Ecto neural progenitor cell (in vitro differentiated cells): ENCODE measurements at regions not wholly inside any gene's neighbourhood (a gene's known extent, or its start where the extent isn't known, plus 50 kb on each side); places are given as distances from the start of the nearest gene placed in this dataset.
A peak's percentile ranks its signal among the peaks of the same experiment; 100 is the strongest.

Source experiments
- DNase-seq: peaks from one replicate; pipeline ENCODE4 v3.0.0-alpha.2; 2018; ENCODE audit warnings: low spot score

DNA sequence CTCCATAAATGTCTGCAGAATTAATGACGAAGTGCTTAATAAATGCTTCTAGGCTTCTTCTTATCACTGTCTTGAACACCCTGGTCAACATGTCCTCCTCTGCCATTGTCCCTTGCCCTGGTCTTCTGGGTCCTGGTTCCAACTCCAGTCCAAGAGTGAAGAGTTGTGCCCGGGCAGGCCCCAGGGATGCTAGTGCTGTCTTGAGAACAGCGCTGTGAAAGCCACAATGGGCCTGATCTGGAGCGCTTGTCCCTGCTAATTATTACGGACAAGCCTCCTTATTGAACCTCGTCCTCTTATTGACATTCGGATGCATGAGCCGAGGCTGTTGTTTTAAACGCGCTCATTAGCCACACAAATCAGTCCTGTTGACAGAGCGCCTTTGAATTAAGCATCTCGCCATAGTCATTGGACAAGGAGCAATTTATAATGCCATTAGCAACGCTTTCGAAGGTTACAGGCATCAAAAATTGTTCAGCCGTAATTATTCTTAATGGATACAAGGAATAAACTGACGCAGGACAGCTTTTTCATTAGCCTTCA is 211.6 kb upstream of the POU3F1 start:
- DNase-seq, result no peak

DNA sequence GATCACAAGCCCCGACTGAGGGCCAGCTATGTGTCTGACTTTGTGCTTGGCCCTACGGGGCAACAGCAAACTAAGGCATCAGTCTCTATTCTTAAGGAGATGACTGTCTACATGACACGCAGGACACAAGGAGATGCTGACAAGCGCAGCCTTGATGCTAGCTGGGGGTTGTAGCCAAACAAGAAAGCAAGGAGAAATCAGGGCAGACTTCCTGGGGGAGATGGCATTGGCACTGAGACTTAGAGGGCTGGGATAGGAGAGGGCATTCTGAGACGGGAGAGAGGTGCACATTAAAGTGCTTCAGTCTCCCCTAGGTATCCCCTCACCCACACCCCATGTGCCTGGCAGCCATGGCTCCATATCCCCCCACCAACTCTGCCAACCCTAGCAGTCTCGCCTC is 210.8 kb upstream of the POU3F1 start:
- no peak for DNase-seq

GRCh38 chr1:38256072-38256471 is 209.5 kb upstream of the POU3F1 start:
- DNase-seq, result no peak

- DNase-seq, result no peak
Observed at GRCh38 chr1:38253314-38253713, 206.7 kb upstream of the POU3F1 start.

DNA sequence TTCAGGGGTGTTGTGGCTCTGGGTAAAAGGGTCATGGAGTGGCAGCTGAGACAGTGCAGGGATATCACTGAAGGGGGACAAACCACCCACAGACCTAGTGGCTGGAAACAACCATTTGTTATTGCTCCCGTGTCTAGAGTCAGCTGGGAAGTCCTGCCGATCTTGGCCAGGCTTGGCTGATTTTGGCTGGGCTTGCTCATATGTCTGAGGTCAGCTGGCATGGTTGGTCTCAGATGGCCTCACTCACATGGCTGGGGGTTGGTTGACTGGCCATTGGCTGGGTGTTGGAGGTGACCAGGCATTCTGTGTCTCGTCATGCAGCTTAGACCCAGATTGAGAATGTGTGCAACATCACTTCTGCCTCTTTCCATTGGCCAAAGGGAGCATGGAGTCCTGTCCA is 203.8 kb upstream of the POU3F1 start:
- no peak for DNase-seq

- DNase-seq, result no peak
Observed at GRCh38 chr1:38249001-38249400, 202.4 kb upstream of the POU3F1 start.

DNA sequence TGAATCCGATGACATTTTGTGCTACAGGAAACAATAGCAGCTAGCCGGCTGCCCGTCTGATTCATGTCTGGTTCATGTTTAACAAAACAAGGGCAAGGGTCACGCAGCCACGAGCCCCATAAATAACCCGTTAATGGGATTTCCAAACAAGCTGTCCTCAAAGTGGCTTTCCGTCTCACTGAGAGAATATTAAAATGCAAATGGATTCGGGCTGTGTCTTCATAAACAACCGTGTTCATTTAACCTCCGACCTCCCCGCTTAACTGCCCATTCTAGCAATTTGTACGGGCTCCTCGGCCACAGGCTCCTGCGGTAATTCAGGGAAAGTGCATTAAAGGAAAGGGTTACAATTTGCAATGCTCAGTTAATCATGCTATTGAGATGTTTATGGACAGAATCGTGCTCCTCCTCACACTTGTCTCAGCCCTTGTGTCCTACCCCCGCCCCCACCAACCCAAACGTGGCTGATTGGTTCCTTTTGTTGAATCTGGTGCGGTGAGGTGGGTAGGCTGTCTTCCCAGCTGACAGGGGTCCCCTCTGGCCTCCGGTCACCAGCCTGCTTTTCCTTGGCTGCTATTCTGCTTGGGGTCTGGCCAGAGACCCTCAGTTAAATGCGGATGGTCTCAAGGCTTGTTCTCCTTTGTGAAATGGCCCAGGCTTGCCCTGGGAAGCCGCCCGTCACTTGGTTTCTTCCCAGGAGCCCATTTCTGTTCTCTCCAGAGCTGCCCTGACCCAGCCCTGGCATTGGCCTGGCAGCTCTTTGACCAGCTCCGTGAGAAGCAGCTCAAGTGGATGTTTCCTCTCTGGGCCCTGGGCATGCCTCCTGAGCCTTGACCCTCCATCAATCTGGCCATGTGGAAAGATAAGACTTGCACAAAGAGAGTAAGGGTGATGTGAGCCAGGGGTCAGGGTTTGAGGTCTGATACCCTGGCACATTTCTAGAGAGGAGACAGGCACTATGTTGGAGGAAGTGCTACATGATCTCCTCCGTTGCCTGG is 200.7 kb upstream of the POU3F1 start:
- no peak for DNase-seq

- no peak for DNase-seq
Observed at GRCh38 chr1:38244218-38244845, 197.7 kb upstream of the POU3F1 start.

DNA sequence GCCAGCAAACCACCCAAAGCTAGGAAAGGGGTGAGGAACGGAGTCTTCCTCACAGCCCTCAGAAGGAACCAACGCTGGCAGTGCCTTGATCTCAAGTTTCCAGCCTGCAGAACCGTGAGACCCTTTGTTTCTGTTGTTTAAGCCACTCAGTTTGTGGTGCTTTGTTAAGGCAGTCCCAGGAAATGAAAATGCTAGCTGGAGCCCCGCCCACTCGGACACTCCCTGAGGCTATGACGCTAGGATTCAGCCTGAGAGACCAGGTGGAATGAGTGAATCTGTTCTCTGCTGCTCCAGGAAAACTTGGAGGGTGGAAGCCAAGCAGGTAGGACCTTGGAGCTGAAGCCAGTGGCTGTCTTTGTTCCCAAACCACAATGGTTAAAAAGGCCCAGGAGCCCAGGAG is 196.5 kb upstream of the POU3F1 start:
- peak; percentile 58 for DNase-seq

- no peak for DNase-seq
Observed at GRCh38 chr1:38242506-38242905, 195.9 kb upstream of the POU3F1 start.

GRCh38 chr1:38241594-38242334 is 195.2 kb upstream of the POU3F1 start:
- no peak for DNase-seq

DNA sequence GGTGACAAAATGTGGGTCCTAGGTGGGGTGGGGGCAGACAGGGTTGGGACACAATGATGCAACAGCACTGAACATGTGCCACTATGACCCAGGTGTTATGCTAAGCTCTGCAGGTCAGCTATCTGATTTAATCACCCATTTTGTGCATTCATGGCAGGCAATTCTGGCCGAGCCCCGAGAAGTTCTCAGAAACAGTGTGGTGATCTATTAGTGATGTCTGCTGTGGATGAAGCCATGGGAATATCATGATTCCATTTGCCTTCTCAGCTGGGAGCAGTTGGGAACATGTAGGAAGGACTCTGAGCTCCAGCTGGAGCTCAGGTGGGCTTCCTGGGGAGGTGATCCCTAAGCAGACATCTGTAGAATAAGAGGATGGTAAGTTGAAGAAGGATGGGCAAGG is 194.0 kb upstream of the POU3F1 start:
- DNase-seq, result no peak

GRCh38 chr1:38239258-38239835 is 192.8 kb upstream of the POU3F1 start:
- DNase-seq, result no peak

DNA sequence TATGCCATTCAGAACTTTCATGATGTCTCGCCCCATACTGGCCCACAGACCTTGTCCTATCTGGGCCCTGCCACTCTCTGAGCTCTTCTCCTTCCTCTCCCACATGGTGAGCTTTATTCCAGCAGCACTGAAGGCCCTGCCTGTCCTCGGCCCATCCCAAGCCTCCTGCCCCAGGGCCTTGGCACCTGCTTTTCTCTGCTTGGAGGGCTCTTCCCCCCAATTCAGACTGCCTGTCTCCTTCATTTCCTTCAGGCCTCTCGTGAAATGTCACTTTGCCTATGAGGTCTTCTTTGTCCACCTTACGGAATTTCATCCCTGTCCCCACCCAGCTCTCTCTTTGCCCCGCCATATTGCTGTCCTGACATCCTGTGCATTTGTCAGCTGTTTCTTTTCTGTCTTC is 191.7 kb upstream of the POU3F1 start:
- DNase-seq, result no peak

DNA sequence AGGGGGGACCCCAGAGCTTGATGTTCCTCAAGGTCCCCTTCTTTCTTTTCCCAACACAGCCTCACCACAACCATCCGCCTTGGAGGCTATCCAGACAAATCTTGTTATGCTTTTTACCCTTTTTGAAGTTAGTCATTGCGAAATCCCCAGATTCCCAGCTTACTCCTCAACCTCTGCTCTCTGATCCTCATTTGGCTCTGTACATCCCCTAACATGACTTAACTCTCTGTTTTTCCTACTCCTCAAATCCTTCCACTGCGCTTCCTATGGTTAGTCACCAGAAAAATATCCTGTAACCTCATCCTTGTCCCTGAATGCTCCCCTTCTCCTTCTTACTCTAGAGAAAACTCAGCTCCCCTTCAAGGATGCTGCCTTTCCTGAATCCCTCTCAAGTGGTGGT is 189.1 kb upstream of the POU3F1 start:
- no peak for DNase-seq

- DNase-seq, result no peak
Observed at GRCh38 chr1:38231941-38232340, 185.3 kb upstream of the POU3F1 start.

DNA sequence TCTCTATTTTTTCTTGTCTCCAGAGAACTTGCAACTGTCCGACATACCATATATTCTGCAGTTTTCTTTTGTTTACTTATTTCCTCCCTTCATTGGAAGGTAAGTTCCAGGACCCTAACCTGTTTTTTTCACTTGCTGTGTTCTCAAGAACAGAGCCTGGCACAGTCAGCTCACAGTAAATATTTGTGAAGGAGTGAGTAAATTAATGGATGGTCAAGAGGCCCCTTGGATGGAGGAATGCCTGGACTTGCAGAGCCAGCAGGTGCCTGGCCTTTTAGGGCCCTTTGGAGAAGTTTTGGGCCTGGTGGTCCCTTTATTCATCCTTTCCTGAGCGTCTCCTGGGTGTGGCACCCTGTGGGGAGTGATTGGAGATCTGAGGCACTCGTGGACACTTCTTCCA is 182.1 kb upstream of the POU3F1 start:
- no peak for DNase-seq

- no peak for DNase-seq
Observed at GRCh38 chr1:38225745-38226144, 179.2 kb upstream of the POU3F1 start.

DNA sequence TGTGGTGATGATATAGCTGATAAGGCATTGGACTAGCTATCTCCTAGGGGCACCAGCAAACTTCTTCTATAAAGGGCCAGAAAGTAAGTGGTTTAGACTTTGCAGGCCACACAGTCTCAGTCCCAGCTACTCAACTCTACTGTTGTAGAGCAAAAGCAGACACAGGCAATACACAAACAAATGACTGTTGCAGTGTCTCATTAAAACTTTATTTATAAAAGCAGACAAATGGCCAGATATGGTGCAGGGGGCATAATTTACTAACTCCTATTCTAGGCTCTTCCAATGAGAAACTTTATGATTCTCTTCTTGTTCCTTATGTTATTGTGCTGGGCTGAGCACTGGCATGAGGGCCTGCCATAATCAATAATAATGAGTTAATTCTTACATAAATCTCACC is 176.8 kb upstream of the POU3F1 start:
- no peak for DNase-seq

GRCh38 chr1:38222891-38223290 is 176.3 kb upstream of the POU3F1 start:
- DNase-seq, result no peak

DNA sequence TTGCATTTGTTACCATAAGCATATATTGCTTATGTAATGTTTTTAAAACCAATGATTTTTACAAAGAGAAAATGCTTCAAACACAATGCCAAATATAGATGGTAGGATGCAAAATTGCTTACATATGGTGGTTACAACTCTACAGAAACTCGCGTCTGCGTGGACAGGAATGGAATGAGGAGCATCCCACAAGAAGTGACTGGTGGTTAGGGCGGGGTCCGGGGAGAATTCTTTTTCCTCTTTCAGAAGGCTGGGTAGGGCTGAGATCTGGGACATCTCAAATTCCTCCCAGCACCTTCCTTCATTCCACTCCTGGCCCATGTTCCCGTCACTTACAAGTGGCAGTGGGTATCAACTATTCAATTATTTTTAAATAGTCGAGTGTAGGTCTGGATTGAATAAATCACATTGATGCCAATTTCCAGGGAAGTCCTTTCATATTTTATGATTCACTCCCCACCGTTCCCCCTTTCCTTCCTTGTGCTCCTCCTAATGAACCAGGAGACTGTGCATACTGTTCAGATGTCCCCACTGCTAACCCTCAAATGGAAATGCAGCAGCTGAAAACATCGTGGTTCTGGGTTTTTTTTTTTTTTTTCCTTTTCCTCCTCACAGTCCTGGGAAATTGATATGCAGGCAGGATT is 174.5 kb upstream of the POU3F1 start:
- no peak for DNase-seq

DNA sequence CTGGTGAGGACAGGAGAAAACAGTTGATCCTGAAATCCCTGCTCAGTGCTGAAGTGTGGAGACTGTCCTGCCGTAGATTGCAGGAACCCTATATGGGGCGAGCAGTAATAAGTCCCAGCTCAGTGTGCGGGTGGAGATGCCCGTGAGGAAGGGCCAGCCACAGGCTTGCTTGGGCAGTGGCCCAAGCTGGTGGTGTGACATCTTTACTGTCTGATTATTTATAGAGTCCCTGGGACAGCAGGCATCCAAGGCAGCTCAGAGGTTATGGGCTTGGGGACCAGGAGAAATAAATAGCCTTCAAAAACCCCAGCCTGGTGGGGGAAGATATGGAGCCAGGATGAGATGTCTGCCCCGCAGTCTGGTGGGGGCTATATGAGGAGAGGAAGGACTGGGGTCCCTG is 170.7 kb upstream of the POU3F1 start:
- no peak for DNase-seq
